ENCODE measurements at regions not wholly inside any gene's neighbourhood (a gene's known extent, or its start where the extent isn't known, plus 50 kb on each side); places are given as distances from the start of the nearest gene placed in this dataset.
A peak's percentile ranks its signal among the peaks of the same experiment; 100 is the strongest.
"Not testable (repeated sequence)": the region's sequence is repeated elsewhere in the genome, so short reads cannot be mapped to it uniquely, and the experiment has no call there.

- Histone ChIP-seq H3K4me1 (no peaks in the 10 kb centered on the region), H3K4me3 (no peak overlapping the region), H3K27me3 (no peaks in the 10 kb centered on the region), H3K27ac (no peak overlapping the region), H3K36me3 (no peaks in the 10 kb centered on the region), H3K9me3 (no peaks in the 10 kb centered on the region)
- no peak for DNase-seq
- TF ChIP-seq CTCF (IDR thresholded peaks at IDR 0.05) = no peak
- TF ChIP-seq POLR2A (IDR thresholded peaks at IDR 0.05) = no peak
Observed at GRCh38 chr17:34076743-34077631, 178.1 kb upstream of the CCL2 start.

GRCh38 chr17:34081269-34081668 lies 173.8 kb upstream of the CCL2 start:
- no peak for DNase-seq
- TF ChIP-seq POLR2A (IDR thresholded peaks at IDR 0.05) = no peak
- peak in 1 of 6 experiments; percentile 24 for TF ChIP-seq CTCF (IDR thresholded peaks at IDR 0.05)

GRCh38 chr17:34082404-34082803 lies 172.7 kb upstream of the CCL2 start:
- Histone ChIP-seq H3K4me3 (no peak overlapping the region), H3K4me1 (no peaks in the 10 kb centered on the region), H3K27ac (no peak overlapping the region), H3K27me3 (no peaks in the 10 kb centered on the region), H3K9me3 (no peaks in the 10 kb centered on the region), H3K36me3 (no peaks in the 10 kb centered on the region)
- no peak for DNase-seq
- TF ChIP-seq CTCF (IDR thresholded peaks at IDR 0.05) (no peak), POLR2A (IDR thresholded peaks at IDR 0.05) (no peak)

More at GRCh38 chr17:34081269-34081668, 173.8 kb upstream of the CCL2 start:
- H3K27me3 ChIP-seq = no peaks in the 10 kb centered on the region
- H3K4me3 ChIP-seq = no peak overlapping the region
- H3K4me1 ChIP-seq = no peaks in the 10 kb centered on the region
- no peak overlapping the region for H3K27ac ChIP-seq
- no peaks in the 10 kb centered on the region for H3K36me3 ChIP-seq
- no peaks in the 10 kb centered on the region for H3K9me3 ChIP-seq

- not testable (repeated sequence) for H3K4me1 ChIP-seq, H3K36me3 ChIP-seq, H3K4me3 ChIP-seq, H3K9me3 ChIP-seq, H3K27ac ChIP-seq, DNase-seq, H3K27me3 ChIP-seq
Observed at GRCh38 chr17:34089042-34089441, 166.0 kb upstream of the CCL2 start.

- TF ChIP-seq POLR2A (IDR thresholded peaks at IDR 0.05) (no peak), CTCF (IDR thresholded peaks at IDR 0.05) (no peak)
Observed at GRCh38 chr17:34090593-34090992, 164.5 kb upstream of the CCL2 start.

GRCh38 chr17:34091975-34092374 lies 163.1 kb upstream of the CCL2 start:
- H3K9me3 ChIP-seq = no peaks in the 10 kb centered on the region

More at GRCh38 chr17:34090593-34090992, 164.5 kb upstream of the CCL2 start:
- no peak for DNase-seq
- Histone ChIP-seq H3K9me3 (no peaks in the 10 kb centered on the region), H3K4me3 (no peak overlapping the region), H3K27me3 (no peaks in the 10 kb centered on the region), H3K4me1 (no peaks in the 10 kb centered on the region), H3K27ac (no peak overlapping the region), H3K36me3 (no peaks in the 10 kb centered on the region)

More at GRCh38 chr17:34091975-34092374, 163.1 kb upstream of the CCL2 start:
- Histone ChIP-seq H3K36me3 (no peaks in the 10 kb centered on the region), H3K27ac (no peak overlapping the region), H3K4me3 (no peak overlapping the region), H3K4me1 (no peaks in the 10 kb centered on the region), H3K27me3 (no peaks in the 10 kb centered on the region)
- no peak for DNase-seq
- TF ChIP-seq POLR2A (IDR thresholded peaks at IDR 0.05) = no peak
- no peak for TF ChIP-seq CTCF (IDR thresholded peaks at IDR 0.05)

Measured in Peyer's patch (tissue), 4 donors.